ENCODE measurements at regions not wholly inside any gene's neighbourhood (a gene's known extent, or its start where the extent isn't known, plus 50 kb on each side); places are given as distances from the start of the nearest gene placed in this dataset.

GRCh38 chr6:106767271-106767670 lies 137.9 kb downstream of the QRSL1 start:
- no peak for DNase-seq

GRCh38 chr6:106766201-106766600 lies 136.8 kb downstream of the QRSL1 start:
- no peak for DNase-seq

GRCh38 chr6:106765496-106765895 lies 136.1 kb downstream of the QRSL1 start:
- no peak for DNase-seq

- DNase-seq, result no peak
Observed at GRCh38 chr6:106764353-106764980, 135.1 kb downstream of the QRSL1 start.

- DNase-seq, result no peak
Observed at GRCh38 chr6:106763361-106763760, 134.0 kb downstream of the QRSL1 start.

GRCh38 chr6:106761160-106761559 lies 131.8 kb downstream of the QRSL1 start:
- DNase-seq, result no peak

- no peak for DNase-seq
Observed at GRCh38 chr6:106759112-106759511, 129.7 kb downstream of the QRSL1 start.

GRCh38 chr6:106757722-106758467 lies 128.5 kb downstream of the QRSL1 start:
- no peak for DNase-seq

- DNase-seq, result no peak
Observed at GRCh38 chr6:106757267-106757666, 127.9 kb downstream of the QRSL1 start.

- DNase-seq, result no peak
Observed at GRCh38 chr6:106754215-106754614, 124.8 kb downstream of the QRSL1 start.

- DNase-seq, result no peak
Observed at GRCh38 chr6:106752641-106753040, 123.3 kb downstream of the QRSL1 start.

GRCh38 chr6:106751501-106752252 lies 122.3 kb downstream of the QRSL1 start:
- no peak for DNase-seq

GRCh38 chr6:106750946-106751345 lies 121.6 kb downstream of the QRSL1 start:
- DNase-seq, result no peak

GRCh38 chr6:106750142-106750918 lies 121.0 kb downstream of the QRSL1 start:
- DNase-seq, result no peak

- DNase-seq, result no peak
Observed at GRCh38 chr6:106749609-106750008, 120.2 kb downstream of the QRSL1 start.

GRCh38 chr6:106748547-106749207 lies 119.3 kb downstream of the QRSL1 start:
- DNase-seq, result no peak

- no peak for DNase-seq
Observed at GRCh38 chr6:106747139-106747538, 117.8 kb downstream of the QRSL1 start.

- DNase-seq, result no peak
Observed at GRCh38 chr6:106746652-106747051, 117.3 kb downstream of the QRSL1 start.

- DNase-seq, result no peak
Observed at GRCh38 chr6:106745824-106746582, 116.6 kb downstream of the QRSL1 start.

- no peak for DNase-seq
Observed at GRCh38 chr6:106745197-106745770, 115.9 kb downstream of the QRSL1 start.

- DNase-seq, result no peak
Observed at GRCh38 chr6:106744781-106745180, 115.4 kb downstream of the QRSL1 start.
